K562 (cell line): ENCODE measurements at regions not wholly inside any gene's neighbourhood (a gene's known extent, or its start where the extent isn't known, plus 50 kb on each side); places are given as distances from the start of the nearest gene placed in this dataset.

Experiments
- ATAC-seq: fragments of 200-7000 bp; cut with Tn5 transposase; 3 replicates; pipeline ENCODE4 v1.9.1; 2020; ENCODE audit warnings: moderate library complexity
- BruUV-seq: library from RNA; stranded (reverse); fragments of 400-500 nt; replicated peaks from 2 replicates; lab custom pipeline; 2021; lab: Mats Ljungman, UMichigan
- CTCF ChIA-PET: fragments of 300-600 bp; formaldehyde crosslinking; extraction: SDS; loops from one replicate; lab custom pipeline; 2021; ENCODE audit warnings: low intra/inter-chr PET ratio; lab: Yijun Ruan, JAX
- POLR2A ChIA-PET: fragments of 300-600, 350-650 bp; sonication (Branson Sonifier 250); formaldehyde crosslinking; extraction: SDS; loops from one replicate; lab custom pipeline; 2021; ENCODE audit warnings: antibody characterized with exemption, inconsistent platforms; lab: Yijun Ruan, JAX
- DNase-seq, 4 experiments: peaks; one replicate each; pipeline versions ENCODE4 v3.0.0 to v3.0.0-alpha.2; 2011 to 2018; ENCODE audit warnings: low spot score in 3 of 4, mixed read lengths in 3 of 4; ENCODE audit errors: extremely low read depth in 1 of 4
- FAIRE-seq: peaks from 2 replicates; lab custom pipeline; 2011; peaks lifted over from hg19 to GRCh38; lab: Jason Lieb, UNC
- H2AFZ ChIP-seq: 2 replicates; pipeline ENCODE4 v1.6.0; 2011; ENCODE audit warnings: low read depth, low read length, control low read depth, inconsistent platforms
- H3K27ac ChIP-seq: fragments of 200-600 bp; 3 replicates; pipeline ENCODE4 v1.8.0; 2011; ENCODE audit warnings: low read depth, mild to moderate bottlenecking, control low read depth, inconsistent platforms, low read length, moderate library complexity, mixed read lengths; ENCODE audit errors: extremely low read depth
- H3K27me3 ChIP-seq, 2 experiments: fragments of 300-600 bp in 1 of 2; 2 replicates in 1 of 2; 3 replicates in 1 of 2; pipeline versions ENCODE4 v1.6.0 to v1.8.0; 2011; ENCODE audit warnings: inconsistent platforms in 2 of 2, low read length in 2 of 2, mild to moderate bottlenecking in 1 of 2, mixed read lengths in 1 of 2, moderate library complexity in 1 of 2; ENCODE audit not compliant: control insufficient read depth in 2 of 2, insufficient read depth in 2 of 2
- H3K36me3 ChIP-seq: fragments of 300-600 bp; 3 replicates; pipeline ENCODE4 v1.8.0; 2011; ENCODE audit warnings: mild to moderate bottlenecking, low read length, inconsistent platforms; ENCODE audit not compliant: control insufficient read depth, insufficient read depth
- H3K4me1 ChIP-seq, 2 experiments: fragments of 200-600 bp in 1 of 2; replicated peaks in 1 of 2; 2 replicates in 1 of 2; 3 replicates in 1 of 2; pipeline versions ENCODE4 v1.5.1 to v1.8.0; 2011; ENCODE audit warnings: inconsistent platforms in 2 of 2, low read length in 2 of 2, mild to moderate bottlenecking in 1 of 2, mixed read lengths in 1 of 2, moderate library complexity in 1 of 2; ENCODE audit not compliant: control insufficient read depth in 2 of 2, insufficient read depth in 2 of 2
- H3K4me2 ChIP-seq: 2 replicates; pipeline ENCODE4 v1.6.1; 2011; ENCODE audit warnings: low read length, control low read depth, inconsistent platforms, mixed read lengths; ENCODE audit not compliant: insufficient read depth
- H3K4me3 ChIP-seq: fragments of 200-600 bp; sonication (generic), shearing (Covaris generic); 2 replicates; pipeline ENCODE4 v1.5.1; 2016; ENCODE audit warnings: control low read depth, inconsistent platforms
- H3K79me2 ChIP-seq: fragments of 200-600 bp; 3 replicates; pipeline ENCODE4 v1.8.0; 2011; ENCODE audit warnings: low read length, inconsistent platforms; ENCODE audit not compliant: control insufficient read depth, insufficient read depth
- H3K9ac ChIP-seq, 2 experiments: 2 replicates each; pipeline versions ENCODE4 v1.6.0 to v1.6.1; 2011; ENCODE audit warnings: low read depth in 2 of 2, low read length in 2 of 2, control low read depth in 1 of 2, inconsistent platforms in 1 of 2, mild to moderate bottlenecking in 1 of 2, mixed read lengths in 1 of 2; ENCODE audit not compliant: insufficient read depth in 1 of 2
- H3K9me1 ChIP-seq: one replicate; pipeline ENCODE4 v1.6.0; 2011; ENCODE audit warnings: inconsistent platforms, mild to moderate bottlenecking, low read length, moderate library complexity; ENCODE audit not compliant: control insufficient read depth, insufficient read depth
- H3K9me3 ChIP-seq: replicated peaks from 2 replicates; pipeline ENCODE4 v1.5.1; 2011; ENCODE audit warnings: low read depth, low read length, inconsistent platforms; ENCODE audit not compliant: control insufficient read depth, insufficient read depth
- H4K20me1 ChIP-seq: replicated peaks from 2 replicates; pipeline ENCODE4 v1.6.1; 2011; ENCODE audit warnings: low read length, inconsistent platforms, mixed read lengths; ENCODE audit not compliant: control insufficient read depth, insufficient read depth
- ETV5 ChIP-seq: sonication (generic); formaldehyde crosslinking; IDR thresholded peaks from 2 replicates; pipeline ENCODE4 v1.4.0; 2020; ENCODE audit warnings: low read depth, mild to moderate bottlenecking, missing genetic modification reagents
- FIP1L1 ChIP-seq: fragments of 200-400 bp; formaldehyde crosslinking; IDR thresholded peaks from 2 replicates; pipeline ENCODE4 v1.6.1; 2018; ENCODE audit warnings: mild to moderate bottlenecking, low read depth, low read length; ENCODE audit not compliant: poor library complexity, severe bottlenecking
- GTF3C2 ChIP-seq: IDR thresholded peaks from 3 replicates; pipeline ENCODE4 v1.6.1; 2011; ENCODE audit warnings: borderline replicate concordance, mild to moderate bottlenecking, moderate library complexity; ENCODE audit not compliant: insufficient read length; ENCODE audit errors: extremely low read depth
- JUND ChIP-seq, 2 experiments: IDR thresholded peaks; 2 replicates in 1 of 2; 3 replicates in 1 of 2; pipeline ENCODE4 v1.6.1; 2011; ENCODE audit warnings: borderline replicate concordance in 2 of 2, low read depth in 2 of 2, low read length in 2 of 2, improper control_type of control experiment in 1 of 2, missing biosample characterization in 1 of 2, missing genetic modification characterization in 1 of 2, missing genetic modification reagents in 1 of 2
- NR2C2 ChIP-seq, 2 experiments: fragments of 200-800 bp in 1 of 2; sonication (Bioruptor generic) in 1 of 2; sonication (generic) in 1 of 2; formaldehyde crosslinking in 1 of 2; IDR thresholded peaks; 2 replicates each; pipeline versions ENCODE4 v1.6.1 to v1.8.0; 2016 to 2022; ENCODE audit warnings: mild to moderate bottlenecking in 1 of 2, missing compliant biosample characterization in 1 of 2, missing genetic modification characterization in 1 of 2, missing genetic modification reagents in 1 of 2
- POLR2A ChIP-seq: fragments of 450-650 bp; conservative IDR thresholded peaks from 2 replicates; pipeline ENCODE4 v1.6.1; 2016
- SMARCA5 ChIP-seq: fragments of 450-650 bp; IDR thresholded peaks from 2 replicates; pipeline ENCODE4 v1.6.1; 2016
- SRF ChIP-seq, 2 experiments: fragments of 250-450, 450-650 bp in 1 of 2; sonication (Bioruptor Pico) in 1 of 2; sonication (generic) in 1 of 2; formaldehyde crosslinking; IDR thresholded peaks; 2 replicates each; pipeline versions ENCODE4 v1.5.0 to v1.5.1; 2020 to 2022; ENCODE audit warnings: mild to moderate bottlenecking in 1 of 2, missing genetic modification reagents in 1 of 2
- VEZF1 ChIP-seq: fragments of 200-800 bp; sonication (Bioruptor generic); IDR thresholded peaks from 2 replicates; pipeline ENCODE4 v1.6.1; 2017; ENCODE audit warnings: missing genetic modification characterization, missing compliant biosample characterization
- ZSCAN29 ChIP-seq: fragments of 450-650 bp; IDR thresholded peaks from 2 replicates; pipeline ENCODE4 v1.6.1; 2017
- WGBS: fragments of 100-300 bp; shearing (Covaris generic); methylation state at CpG from one replicate; pipeline ENCODE4 v1.1.6; 2016; ENCODE audit warnings: low coverage, mixed read lengths; ENCODE audit not compliant: insufficient coverage; ENCODE audit errors: missing lambda C conversion rate; 5-methylcytosine and 5-hydroxymethylcytosine counted together
- in situ Hi-C: fragments of 300-500 bp; cut with MboI; formaldehyde crosslinking; loops from 4 replicates; pipeline ENCODE4 v1.15.0; 2018; ENCODE audit warnings: inconsistent platforms, mixed read lengths
- intact Hi-C: fragments of 100-400 bp; cut with micrococcal nuclease; formaldehyde crosslinking; loops from 2 replicates; pipeline ENCODE4 v1.14.2; 2022
- TF ChIP-seq, protein P1 (sequence below): sonication (generic); formaldehyde crosslinking; IDR thresholded peaks from 2 replicates; pipeline ENCODE4 v1.8.0; 2022; ENCODE audit warnings: mild to moderate bottlenecking, missing genetic modification reagents
- TF ChIP-seq, protein P2 (sequence below): fragments of 250-450 bp; sonication (Bioruptor Pico); IDR thresholded peaks from 2 replicates; pipeline ENCODE4 v1.9.0; 2021; ENCODE audit warnings: mild to moderate bottlenecking, inconsistent platforms

- 0% methylated on average over 1 of the region's 2 CpGs for WGBS
- H3K9me1 ChIP-seq: no peaks in the 10 kb centered on the region
- ChIA-PET POLR2A (no interaction called here), CTCF (no interaction called here)
- no peak overlapping the region for H3K9ac ChIP-seq
- H2AFZ ChIP-seq: no peak overlapping the region
- no peaks in the 10 kb centered on the region for H4K20me1 ChIP-seq
- H3K36me3 ChIP-seq: no peaks in the 10 kb centered on the region
- intact Hi-C loops: no loop called here
- H3K9me3 ChIP-seq: no peaks in the 10 kb centered on the region
- H3K4me1 ChIP-seq: no peaks in the 10 kb centered on the region
- no peak overlapping the region for H3K27ac ChIP-seq
- DNase-seq (no peak), ATAC-seq (no peak), FAIRE-seq (no peak)
- no TSS peak for BruUV-seq
- H3K27me3 ChIP-seq: no peaks in the 10 kb centered on the region
- no peak overlapping the region for H3K4me2 ChIP-seq
- H3K79me2 ChIP-seq: no peaks in the 10 kb centered on the region
- TF ChIP-seq VEZF1 (no peak), SMARCA5 (no peak), NR2C2 (CRISPR knock-in tag; IDR thresholded peaks at IDR 0.05) (no peak), NR2C2 (tag; IDR thresholded peaks at IDR 0.05) (no peak), JUND (IDR thresholded peaks at IDR 0.05; ENCODE audit: borderline replicate concordance, low read depth, low read length) (no peak), JUND (tag; IDR thresholded peaks at IDR 0.05; ENCODE audit: borderline replicate concordance, low read depth, low read length) (no peak), FIP1L1 (no peak), ETV5 (no peak), SRF (CRISPR knock-in tag; IDR thresholded peaks at IDR 0.05) (no peak), ZSCAN29 (no peak), POLR2A (no peak), GTF3C2 (no peak)
- TF ChIP-seq, protein P1, sequence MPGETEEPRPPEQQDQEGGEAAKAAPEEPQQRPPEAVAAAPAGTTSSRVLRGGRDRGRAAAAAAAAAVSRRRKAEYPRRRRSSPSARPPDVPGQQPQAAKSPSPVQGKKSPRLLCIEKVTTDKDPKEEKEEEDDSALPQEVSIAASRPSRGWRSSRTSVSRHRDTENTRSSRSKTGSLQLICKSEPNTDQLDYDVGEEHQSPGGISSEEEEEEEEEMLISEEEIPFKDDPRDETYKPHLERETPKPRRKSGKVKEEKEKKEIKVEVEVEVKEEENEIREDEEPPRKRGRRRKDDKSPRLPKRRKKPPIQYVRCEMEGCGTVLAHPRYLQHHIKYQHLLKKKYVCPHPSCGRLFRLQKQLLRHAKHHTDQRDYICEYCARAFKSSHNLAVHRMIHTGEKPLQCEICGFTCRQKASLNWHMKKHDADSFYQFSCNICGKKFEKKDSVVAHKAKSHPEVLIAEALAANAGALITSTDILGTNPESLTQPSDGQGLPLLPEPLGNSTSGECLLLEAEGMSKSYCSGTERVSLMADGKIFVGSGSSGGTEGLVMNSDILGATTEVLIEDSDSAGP (CRISPR knock-in tag): no peak
- TF ChIP-seq, protein P2, sequence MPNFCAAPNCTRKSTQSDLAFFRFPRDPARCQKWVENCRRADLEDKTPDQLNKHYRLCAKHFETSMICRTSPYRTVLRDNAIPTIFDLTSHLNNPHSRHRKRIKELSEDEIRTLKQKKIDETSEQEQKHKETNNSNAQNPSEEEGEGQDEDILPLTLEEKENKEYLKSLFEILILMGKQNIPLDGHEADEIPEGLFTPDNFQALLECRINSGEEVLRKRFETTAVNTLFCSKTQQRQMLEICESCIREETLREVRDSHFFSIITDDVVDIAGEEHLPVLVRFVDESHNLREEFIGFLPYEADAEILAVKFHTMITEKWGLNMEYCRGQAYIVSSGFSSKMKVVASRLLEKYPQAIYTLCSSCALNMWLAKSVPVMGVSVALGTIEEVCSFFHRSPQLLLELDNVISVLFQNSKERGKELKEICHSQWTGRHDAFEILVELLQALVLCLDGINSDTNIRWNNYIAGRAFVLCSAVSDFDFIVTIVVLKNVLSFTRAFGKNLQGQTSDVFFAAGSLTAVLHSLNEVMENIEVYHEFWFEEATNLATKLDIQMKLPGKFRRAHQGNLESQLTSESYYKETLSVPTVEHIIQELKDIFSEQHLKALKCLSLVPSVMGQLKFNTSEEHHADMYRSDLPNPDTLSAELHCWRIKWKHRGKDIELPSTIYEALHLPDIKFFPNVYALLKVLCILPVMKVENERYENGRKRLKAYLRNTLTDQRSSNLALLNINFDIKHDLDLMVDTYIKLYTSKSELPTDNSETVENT: no peak
- no peak overlapping the region for H3K4me3 ChIP-seq
- in situ Hi-C loops: no loop called here
Measured at GRCh38 chr12:90295858-90296257, 587.2 kb upstream of the ATP2B1 start.
